HG03575 (cell line): ENCODE measurements at regions not wholly inside any gene's neighbourhood (a gene's known extent, or its start where the extent isn't known, plus 50 kb on each side); places are given as distances from the start of the nearest gene placed in this dataset.
A peak's percentile ranks its signal among the peaks of the same experiment; 100 is the strongest.

Experiments
- ATAC-seq: cut with Tn5 transposase; IDR thresholded peaks from one replicate; pipeline ENCODE4 v1.9.1; 2021; ENCODE audit not compliant: unreplicated experiment, insufficient number of reproducible peaks, low FRiP score; ENCODE audit errors: extremely low read depth

DNA sequence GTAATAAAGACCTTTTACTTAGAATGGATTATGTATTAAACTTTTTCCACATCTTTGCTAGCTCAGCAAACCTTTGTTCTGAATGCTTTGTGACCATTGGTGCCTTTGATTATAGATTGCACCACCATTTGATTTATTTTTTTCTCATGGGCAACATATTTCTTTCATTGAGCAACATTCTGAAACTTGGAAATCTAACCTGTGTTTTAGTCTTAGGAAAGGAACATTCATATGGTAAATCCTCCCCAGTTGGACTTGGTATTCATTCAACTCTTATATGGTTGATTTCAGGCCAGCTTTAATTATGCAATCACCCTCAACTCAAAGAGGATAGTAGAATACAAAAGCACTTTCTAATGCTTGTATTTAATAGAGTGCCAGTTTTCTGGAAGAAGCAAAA is 1077.9 kb upstream of the ZEB2 start:
- no peak for ATAC-seq

DNA sequence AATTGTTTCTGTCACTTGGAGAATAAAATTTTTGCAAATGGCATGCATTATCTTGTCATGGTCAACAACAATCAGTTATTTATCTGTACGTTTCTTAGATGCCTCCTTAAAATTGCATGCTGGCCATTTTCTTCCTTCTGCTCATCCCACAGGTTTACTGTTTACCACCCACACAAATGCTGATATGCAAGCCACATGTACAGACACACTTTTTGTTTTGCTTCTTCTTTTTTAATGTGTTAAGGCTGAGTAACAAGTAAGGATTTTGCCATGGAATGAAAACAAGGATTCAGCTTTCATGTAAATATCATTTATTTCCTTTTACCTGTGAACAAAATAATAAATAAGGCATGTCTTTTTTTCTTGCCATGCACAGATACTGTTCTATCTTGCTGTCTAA is 1077.1 kb upstream of the ZEB2 start:
- no peak for ATAC-seq

DNA sequence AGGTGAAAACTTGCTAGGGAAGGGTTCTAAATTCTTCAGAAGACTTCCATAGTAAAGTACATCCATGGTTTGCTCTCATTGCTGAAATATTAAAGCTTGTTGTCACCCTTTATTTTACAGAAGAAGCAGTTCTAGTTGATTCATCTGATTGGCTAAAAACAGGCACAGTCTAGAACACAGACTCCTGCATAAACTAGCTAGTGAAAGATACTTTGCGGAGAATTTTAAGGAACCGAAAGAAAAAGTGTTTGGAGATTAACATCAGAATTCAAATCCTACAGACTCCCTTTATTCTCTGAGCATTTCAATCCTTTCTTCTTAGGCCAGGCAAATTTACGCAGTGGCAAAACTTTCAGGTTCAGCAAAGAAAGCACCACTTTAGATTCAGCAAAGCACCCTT is 1076.5 kb upstream of the ZEB2 start:
- ATAC-seq: no peak

DNA sequence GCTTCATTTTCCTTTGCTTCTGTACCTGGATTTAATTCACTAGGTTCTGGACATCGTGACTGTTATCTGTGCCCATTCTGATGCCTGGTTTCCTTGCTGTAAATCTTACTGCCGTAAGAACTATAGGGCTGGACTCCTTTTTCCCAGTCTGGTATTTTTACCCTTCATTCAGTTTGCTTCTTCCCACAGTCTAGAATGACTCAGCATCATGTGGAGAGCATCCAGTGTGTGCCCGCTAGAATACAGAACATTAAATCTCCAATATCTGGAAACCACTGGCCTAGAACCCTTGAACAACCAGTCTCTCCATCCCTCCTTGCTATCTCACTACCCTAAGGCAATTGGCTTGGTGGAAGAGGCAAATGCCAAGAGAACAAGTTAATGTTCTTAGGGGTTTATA is 1075.4 kb upstream of the ZEB2 start:
- no peak for ATAC-seq

DNA sequence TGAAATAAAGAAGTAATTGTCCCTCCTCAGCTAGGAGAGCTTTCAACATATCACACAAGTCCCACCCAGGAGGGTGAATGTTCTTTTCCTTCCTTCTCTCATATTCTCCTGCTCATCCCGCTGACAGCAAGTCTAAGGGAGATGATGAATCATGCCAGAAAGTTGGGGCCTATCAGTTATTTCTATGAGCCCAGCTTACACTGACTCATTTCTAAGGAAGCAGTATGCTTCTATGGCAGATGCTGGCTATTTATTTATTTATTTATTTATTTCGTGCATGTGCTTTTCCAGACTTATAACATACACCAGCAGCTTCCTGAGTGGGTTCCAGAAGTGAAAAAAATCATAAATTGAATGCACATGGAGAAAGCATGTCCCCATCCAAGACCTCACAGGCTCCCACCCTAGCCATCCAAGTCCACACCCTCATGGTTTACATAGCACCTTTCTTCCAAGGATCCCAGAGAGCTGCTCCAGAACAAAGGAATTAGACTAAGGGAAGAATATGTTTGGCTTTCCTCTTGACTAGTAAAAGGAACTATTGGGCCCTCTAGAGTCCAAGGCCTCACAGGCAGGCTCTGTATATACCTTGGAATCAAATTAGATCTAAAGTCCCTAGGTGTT is 1074.2 kb upstream of the ZEB2 start:
- ATAC-seq: no peak

DNA sequence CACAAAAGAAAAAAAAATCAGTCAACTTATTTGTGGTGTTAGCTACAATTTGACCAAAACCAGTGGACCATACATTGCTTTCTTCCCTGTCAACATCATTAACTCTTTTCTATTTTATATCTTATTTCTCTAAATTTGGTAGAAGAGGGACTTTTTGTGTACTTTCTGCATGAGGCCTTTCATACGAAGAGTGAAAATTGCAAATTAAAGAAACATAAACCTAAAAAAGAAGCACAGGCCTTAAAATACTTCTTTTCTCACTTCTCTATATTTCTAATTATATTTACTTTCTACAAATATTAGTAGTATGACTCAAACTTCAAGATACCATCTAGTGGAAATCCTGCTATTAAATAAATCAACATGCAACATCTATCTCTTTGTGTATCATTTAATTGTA is 1073.4 kb upstream of the ZEB2 start:
- peak; percentile 57 for ATAC-seq

DNA sequence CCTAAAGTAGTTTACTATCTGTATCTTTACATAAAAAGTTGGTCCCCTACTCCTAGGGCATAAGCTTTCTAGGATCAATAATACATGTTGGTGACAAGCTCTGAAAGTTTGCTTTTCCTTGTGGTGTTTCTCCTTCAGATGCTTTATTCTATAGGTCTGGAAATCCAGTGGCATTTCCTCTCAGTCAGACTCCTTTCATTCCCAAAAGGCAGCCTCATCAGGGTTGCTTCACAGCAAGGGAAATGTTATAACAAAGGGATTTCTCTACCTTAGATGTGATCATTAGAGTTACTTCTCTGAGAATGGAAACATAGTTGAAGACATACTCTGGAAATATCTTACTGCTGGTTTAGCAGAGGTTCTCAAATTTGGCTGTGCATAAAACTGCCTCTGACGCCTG is 1072.4 kb upstream of the ZEB2 start:
- ATAC-seq: no peak

DNA sequence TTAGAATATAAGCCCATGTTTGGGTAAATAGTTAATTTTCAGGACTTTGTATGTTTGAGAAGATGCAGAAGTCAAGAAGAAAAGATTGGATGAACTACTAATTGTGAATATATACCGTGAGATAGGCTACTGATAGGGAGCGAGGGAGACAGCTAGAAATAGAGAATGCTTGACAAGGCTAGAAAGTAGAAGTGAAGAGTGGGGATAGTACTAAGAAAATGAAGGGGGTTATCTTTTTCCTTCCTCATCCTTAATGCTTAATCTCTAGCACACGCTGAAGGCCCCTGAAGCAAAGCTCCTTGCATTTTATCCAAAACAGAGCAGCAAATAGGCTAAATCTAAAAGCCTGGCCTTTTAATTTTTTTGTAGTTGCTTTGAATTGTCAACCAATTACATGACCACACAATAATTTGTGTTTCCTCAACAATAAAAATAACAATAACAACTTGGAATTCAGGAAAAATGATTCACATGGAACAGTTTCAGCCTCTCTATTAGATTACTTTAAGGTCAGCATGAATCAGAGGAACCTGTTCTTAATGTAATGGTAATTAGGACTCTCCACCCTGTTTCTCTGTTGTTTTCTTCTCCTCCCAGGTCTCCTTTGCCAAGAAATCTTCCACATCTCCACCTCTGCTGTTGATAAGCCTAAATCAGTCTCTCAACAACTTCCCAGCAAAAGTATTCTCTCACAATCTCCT is 1071.3 kb upstream of the ZEB2 start:
- ATAC-seq: no peak

DNA sequence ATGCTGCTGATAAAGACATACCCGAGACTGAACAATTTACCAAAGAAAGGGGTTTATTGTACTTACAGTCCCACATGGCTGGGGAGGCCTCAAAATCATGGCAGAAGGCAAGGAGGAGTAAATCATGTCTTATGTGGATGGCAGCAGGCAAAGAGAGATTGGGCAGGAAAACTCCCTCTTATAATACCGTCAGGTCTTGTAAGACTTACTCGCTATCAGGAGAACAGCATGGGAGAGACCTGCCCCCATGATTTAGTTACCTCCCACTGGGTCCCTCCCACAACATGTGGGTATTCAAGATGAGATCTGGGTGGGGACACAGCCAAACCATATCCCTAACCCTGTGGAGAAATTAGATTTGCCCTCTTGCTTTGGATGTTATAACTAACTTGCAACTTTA is 1068.0 kb upstream of the ZEB2 start:
- ATAC-seq: no peak

DNA sequence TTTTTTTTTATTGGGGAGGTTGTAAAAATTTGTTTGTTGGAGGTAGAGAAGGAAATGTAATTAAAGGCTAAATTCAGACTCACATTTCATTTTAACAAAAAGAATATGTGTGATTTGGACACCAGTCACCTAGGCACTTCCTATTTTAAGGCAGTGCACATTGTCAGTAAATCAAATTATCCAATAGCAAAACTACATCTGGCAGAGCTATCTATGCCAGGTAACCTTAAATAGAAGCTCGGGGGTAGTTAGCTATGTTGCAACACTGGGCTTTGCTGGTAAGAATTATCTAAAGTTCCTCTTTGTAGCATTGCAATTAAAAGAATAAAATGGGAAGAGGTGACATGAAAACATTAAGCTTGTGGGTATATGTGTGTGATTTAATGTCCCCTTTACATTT is 1064.4 kb upstream of the ZEB2 start:
- no peak for ATAC-seq

DNA sequence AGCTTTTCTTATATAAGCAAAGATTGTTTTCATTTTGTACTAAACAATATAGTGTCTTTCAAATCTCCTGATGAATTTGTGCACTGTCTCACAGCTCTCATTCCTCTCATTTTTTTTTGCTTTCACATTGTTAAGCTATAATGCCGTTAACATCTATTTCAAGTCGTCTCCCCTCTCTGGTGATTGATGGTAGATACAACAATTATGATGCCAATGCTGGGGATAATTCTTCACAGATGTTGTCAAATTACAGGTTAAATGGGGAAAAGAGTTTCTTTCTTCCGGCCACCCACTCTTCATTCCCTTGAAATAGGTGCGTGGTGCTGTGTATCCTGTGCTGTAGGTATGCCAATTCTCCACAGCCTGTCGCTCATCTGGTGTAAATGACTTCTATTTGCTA is 1053.7 kb upstream of the ZEB2 start:
- no peak for ATAC-seq

DNA sequence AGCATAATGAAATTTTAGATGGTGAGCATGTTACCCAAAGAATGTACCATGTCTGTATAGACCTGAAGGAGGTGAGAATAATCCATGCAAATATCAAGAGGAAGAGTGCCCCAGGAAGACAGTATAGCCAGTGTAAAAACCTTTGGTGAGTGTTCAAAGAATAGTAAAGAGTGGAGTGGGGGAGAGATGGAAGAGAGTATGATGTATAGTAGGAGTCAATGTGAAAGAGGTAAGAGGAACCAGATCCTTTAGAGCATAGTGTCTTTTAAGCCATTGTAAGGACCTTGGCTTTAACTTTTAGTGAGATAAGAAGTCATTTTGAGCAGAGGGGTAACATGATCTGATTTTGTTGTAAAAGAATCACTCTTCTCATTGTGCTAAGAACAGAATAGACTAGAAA is 1052.3 kb upstream of the ZEB2 start:
- ATAC-seq: no peak

DNA sequence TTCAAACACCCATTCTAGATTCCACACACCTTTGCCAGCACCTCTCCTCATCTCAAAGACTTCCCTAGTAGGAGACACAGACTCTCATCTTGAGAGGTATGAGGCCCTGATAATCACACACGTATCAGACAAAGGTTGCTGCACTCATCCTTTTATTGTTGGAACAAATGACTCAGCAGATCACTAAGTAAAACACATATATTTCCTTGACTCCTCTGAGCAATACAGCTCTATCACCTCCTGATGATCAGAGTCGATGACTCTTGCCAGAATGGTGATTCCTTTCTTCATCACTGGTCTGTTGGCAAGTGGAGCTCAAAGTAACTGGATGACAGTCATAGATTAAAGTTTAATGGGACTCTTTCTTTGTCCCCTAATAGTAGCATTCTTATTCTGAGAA is 1049.2 kb upstream of the ZEB2 start:
- no peak for ATAC-seq

DNA sequence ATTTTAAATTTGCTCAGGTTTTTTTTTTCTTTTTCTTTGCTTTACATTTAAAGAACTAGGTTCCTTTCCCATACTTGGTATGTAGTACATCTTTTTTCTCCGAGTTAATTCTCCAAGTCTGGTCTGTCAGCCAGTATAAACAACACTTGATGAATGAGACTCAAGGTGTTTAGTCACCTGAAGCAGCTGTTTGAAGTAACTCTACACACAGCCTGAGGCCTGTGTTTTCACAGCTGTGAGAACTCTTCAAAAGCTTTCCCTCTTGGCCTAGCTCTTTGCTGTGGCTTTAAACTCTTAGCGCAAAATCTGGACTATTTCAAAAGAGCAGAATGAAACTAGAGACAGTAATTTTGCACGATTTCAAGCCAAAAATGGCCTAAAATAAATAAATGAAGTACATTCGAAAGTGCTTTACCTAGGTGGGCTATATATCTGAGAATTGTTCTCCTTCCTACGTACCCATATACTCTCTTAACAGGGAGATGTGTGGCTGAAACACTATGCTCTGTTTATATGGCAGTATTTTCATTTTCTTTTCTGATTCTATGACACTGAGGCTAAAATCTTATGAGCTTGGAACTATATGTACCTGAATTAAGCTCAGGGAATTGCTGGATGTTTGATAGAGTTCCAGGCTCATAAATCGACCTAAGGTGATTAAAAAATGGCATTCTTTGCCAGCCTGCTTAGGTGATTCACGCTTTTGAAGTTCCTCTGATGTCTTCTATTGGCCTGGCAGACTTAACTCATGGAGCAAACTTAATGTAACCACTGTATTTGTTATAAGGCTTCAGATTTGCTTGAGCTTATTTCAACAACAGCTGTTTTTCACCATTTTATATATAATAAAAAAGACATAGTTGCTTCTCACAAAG is 1044.1 kb upstream of the ZEB2 start:
- ATAC-seq: no peak

DNA sequence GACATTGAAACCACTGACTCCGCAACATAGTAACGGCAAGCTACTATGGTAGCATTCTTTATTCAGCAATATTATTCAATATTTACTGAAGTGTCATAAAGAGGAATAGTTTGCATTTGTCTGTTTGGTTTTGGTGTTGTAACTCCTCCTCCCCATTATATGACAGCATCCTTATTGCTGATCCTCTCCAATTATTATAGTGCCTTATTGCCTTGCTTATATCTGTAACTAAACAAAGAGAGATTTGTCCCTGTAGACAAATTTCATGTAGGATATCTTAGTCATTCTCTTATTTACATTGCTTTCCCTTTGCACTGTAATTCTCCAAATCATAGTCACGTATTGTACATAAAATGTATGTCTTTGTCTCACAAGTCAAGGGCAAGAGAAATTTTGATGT is 1041.2 kb upstream of the ZEB2 start:
- no peak for ATAC-seq

DNA sequence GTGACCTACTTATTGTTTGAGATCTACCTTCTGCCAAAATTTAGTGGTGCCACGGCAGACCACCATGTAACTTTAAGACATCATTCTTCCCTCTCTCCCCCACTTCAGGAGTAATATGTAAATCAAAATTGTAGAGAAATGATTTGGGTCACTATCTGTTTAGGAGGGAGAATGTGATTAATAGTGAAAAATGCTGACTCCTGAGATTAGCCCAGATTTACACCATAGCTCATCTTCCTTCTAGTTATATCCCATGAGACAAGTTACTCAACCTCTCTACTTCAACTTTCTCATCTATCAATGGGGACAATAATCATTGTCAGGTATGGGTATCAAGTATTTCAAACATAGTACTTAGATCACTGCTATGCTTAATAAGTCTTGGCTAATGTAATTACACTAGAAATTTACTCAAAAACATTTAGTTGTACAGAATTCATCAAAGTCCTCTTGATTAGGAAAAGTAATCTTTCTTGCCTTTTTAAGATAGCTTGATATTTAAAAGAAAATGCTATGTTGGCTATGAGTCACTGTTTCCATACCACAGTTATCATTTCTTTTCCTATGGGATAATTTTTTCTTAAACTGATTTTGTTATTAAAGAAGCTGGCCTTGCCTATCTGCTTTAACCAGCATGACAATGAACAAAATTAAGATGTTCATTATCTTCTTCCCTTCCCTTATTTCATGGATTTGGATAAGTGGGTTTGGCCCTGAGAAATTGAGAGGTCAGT is 1038.9 kb upstream of the ZEB2 start:
- ATAC-seq: no peak

DNA sequence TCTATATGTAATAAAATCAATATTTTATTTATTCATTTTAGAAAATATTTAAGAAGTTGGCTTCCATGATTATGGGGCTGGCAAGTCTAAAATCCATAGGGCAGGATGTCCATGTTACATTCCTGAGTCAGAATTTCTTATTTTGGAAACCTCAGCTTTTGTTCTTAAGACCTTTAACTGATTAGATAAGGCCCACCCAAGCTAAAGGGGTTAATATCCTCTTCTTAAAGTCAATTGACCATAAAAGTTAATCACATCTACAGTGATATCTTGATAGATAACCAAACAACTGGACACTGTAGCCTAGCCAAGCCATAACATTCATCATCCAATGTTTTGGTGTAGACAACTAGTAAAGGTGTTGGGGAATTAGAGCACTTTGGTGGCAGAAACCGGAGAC is 1035.4 kb upstream of the ZEB2 start:
- ATAC-seq: no peak

DNA sequence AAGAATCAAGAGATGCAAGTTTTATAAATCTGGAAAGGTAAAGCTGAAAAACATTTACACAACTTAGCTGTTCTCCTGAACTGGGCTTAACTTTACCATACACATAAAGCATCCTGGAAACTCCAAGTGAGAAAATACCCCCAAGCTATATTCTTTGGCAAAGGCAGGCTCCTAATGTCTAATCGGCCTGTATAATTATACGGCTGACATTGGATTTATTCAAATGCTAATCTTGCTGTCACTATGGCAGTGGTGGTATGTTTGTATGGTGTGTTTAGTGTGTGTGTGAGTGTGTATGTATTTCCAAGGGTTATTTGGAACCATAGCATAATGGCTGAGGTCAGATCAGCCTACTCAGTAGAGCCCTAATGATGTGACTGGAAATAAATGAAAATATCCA is 1031.8 kb upstream of the ZEB2 start:
- ATAC-seq: no peak

DNA sequence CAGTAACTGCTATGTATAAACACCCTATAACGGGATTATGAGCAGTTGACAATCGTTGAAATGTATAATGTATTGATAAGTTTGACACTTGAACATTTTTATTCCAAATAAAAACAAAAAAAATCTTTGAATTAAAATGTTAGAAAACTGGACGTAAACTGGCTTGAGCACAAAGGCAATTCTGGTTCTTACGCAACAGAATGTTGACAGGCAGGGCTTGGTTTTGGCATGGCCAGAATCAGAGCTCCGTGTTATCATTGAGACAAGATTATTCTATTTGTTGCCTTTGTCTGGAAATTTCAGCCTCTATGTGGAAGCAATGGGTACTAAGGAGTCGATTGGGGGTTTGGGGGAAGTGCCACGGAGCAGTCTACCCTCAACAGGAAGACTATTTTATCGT is 1028.6 kb upstream of the ZEB2 start:
- no peak for ATAC-seq

DNA sequence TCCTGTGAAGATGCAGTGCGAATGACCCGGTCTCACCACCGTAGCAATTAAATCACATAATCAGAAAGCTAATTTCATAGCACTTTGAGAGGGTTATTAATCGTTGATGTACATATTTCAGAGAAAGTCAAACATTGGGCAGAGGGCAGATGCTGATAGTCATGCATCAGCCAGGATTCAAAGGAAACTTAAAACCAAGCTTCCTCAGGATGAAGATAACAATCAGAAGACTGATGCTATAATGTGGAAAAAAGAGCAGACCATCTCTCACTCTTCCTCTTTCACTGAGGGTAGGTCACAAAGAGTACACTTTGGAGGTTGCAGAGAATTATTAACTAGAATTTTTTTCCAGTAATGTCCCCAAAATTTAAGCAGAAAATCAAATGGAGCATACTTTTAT is 1027.7 kb upstream of the ZEB2 start:
- no peak for ATAC-seq
